ENCODE measurements at regions not wholly inside any gene's neighbourhood (a gene's known extent, or its start where the extent isn't known, plus 50 kb on each side); places are given as distances from the start of the nearest gene placed in this dataset.

DNA sequence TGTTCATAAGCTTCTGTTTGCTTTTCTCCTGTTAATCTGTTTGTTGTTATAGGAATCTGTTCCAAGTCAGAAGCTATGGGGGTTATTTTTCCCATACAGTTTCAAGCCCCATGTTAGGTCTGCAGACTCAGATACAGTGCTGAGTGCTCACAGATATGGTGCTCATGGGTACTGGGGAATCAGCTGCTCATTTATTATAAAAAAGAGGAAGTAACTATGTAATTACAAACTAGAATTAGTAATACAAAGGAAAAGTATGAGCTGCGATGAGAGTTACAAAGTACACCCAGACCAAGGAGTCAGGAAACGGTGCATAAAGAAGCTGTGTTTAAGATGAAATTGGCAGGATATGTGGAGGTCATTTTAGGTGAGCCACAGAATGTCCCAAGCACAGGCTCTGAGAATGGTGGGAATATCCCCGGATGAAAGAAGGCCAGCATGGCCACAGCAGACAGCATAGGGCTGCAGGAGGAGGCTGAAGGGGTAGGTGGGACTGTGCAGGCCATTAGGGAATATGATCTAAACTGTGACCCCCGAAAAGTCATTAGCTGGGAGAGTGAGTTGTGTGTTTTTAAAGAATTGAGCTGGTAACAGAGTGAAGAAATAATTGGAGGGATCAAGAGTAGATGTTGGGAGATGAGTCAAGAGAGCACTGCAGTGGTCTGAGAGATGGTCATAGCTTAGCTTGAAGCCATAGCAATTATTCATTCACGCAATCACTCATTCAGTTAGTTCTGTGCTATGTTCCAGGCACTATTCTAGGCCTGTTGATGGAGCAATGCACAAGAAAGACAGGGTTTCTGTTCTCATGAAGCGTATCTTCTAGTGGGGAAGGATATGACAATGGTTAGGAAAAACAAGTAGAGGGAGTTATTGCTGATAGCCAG lies 177.4 kb upstream of the UBL3 start:
- peak; percentile 42 for DNase-seq

- DNase-seq = no peak
Measured at GRCh38 chr13:30026909-30027308, 176.5 kb upstream of the UBL3 start.

DNA sequence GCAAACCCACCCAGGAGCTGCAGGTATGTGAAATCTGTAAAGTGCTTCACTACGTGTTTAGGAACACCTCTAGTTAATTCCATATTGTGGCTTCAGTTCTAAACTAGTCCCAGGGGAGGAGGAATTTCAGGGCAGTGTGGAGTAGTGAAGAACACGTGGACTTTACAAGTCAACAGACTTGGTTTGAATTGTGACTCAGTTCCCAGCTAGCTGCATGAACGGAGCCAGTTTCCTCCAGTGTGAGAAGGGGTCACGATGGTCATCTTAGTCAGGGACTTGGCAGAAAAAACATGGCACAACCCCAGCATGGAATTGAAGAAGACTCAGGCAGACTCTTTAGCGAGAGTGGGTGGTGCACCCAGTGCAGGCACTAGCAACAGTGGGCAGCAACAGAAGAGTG lies 175.7 kb upstream of the UBL3 start:
- no peak for DNase-seq

DNA sequence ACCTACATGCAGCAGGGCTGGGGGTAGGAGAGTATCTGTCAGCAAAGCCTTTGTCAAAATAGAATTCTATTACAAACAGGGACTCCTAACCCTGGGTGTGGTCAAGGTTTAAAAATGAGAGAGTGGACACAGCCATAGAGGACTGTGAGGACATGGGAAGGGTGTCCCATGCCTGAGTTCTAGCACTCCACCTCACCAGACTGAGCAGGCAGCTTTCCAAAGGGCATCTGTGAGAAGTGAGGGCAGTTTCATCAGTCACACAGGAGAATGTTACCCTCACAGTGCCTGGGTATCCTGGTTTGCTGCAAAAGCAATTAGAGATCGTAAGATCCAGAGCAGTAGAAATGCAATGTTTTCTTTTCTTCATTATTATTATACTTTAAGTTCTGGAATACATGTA lies 174.9 kb upstream of the UBL3 start:
- DNase-seq = no peak

DNA sequence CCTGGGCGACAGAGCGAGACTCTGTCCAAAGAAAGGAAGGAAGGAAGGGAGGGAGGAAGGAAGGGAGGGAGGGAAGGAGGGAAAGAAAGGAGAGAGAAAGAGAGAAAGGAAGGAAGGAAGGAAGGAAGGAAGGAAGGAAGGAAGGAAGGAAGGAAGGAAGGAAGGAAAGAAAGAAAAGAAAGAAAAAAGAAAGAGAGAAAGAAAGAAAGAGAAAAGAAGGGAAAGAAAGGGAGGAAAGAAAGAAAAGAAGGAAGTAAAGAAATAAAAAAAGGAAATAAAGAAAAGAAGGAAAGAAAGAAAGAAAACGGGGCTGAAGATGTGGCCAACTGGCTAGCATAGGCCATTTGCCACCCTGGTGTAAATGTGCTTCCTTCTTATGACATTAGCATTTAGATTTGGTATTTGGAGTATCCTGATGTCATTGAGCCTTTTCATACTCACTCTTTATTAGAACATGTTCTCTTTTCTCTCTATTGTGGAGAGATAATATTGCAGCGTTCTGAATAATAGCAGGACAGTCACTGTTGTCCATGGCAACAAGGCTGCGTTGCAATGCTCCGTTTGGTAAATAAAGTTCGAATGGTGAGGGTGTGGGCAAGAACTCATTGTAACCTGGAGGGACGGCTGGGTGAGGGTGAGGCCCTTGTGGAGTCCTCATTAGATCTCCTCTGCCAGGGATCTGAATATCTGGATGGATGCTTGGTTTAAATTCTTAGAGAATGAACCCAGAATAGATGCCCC lies 173.9 kb upstream of the UBL3 start:
- DNase-seq = no peak

- DNase-seq = no peak
Measured at GRCh38 chr13:30023196-30023895, 172.9 kb upstream of the UBL3 start.

DNA sequence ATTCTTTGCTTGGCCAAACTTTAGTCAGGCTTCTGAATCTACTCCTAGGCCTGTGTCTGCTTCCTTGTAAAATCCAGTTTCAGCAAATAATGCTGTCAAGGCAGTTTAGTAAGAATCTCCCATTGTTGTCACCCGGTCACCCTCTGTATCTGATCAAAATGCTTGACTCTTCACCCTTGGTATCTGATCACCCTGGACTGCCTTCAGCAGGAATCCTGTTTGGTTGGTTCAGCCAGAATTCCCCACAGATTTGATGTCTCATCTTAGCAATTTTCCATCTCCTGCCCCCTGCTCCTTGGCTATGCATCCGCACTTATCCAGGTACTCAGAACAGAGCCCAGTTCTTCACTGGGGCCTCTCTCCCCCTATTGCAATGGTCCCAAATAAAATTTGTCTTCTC lies 172.4 kb upstream of the UBL3 start:
- no peak for DNase-seq

- DNase-seq = no peak
Measured at GRCh38 chr13:30022256-30022655, 171.8 kb upstream of the UBL3 start.

DNA sequence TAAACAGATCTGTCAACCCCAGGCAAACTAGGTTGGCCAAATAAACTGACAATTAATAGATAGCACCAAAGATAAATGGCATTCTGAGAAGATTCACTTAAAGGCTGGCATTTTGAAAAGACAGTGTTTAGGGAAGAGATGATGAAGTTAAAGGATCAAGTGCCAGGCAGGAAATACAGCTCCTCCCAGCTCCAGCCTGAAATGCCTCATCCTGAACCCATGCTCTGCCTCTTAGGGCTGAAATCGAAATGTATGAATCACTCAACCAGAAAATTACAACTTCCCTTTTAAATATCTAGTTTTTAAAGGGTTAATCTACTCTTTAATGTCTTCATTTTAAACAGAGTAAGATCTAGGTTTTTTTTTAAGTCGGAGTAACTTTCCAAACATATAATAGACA lies 171.2 kb upstream of the UBL3 start:
- no peak for DNase-seq

GRCh38 chr13:30020726-30021312 lies 170.4 kb upstream of the UBL3 start:
- DNase-seq = no peak

DNA sequence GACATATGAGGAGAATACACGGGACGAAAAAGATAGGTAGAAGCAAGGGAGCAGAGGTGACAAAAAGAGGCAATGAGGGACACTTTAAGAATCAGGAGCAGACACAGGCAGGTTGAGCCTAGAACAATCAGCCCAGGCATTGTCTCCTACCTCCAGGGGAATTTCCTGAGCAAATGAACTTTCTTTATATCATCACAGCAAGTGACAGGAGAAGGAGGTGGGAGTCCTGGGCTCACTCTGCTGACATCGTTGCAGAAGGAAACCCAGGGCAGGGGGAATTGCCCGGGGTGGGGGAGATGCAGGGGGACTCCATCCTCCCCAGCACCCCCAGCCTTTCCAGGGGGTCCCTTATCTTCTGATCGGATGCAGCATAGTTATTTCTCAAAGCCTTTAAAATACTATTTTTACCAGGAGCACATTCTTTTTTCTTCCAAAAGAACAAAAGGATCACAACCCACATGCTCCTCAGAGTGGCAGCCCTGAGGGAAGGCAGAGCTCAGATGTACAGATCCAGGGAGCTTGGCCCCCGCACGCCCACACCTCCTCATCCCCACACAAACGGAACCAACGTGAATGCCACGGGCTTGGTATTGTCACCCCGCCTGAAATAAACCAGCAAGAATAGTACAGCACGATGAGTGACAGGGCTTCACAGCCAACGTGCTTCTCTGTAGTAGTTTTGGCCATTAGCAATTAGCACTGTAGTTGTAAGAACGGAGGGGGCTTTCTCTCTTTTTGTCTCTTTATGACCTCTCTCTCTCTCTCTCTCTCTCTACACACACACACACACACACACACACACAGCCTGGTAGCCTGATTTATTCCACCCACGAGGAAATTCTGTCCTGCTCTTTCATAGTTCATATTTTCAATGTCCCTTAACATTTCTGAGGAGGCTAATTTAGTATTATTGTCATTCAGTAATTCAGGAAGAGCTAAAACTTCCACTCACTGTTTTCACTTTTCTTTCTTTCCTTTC lies 169.5 kb upstream of the UBL3 start:
- DNase-seq = no peak

- no peak for DNase-seq
Measured at GRCh38 chr13:30017880-30018279, 167.5 kb upstream of the UBL3 start.

DNA sequence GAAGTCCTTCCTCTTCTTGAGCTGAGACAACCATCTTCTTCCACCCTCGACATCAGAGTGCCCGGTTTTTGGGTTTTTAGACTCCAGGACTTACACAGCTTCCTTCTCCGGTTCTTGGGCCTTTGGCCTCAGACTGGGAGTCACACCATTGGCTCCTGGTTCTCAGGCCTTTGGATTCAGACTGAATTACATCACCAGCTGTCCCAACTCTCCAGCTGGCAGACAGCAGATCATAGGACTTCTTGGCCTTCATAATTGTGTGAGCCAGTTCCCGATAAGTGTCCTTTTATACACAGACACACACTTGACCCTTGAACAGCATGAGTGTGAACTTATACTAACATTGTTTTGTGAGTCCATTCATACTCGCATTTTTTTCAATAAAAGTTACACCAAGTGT lies 166.0 kb upstream of the UBL3 start:
- no peak for DNase-seq

DNA sequence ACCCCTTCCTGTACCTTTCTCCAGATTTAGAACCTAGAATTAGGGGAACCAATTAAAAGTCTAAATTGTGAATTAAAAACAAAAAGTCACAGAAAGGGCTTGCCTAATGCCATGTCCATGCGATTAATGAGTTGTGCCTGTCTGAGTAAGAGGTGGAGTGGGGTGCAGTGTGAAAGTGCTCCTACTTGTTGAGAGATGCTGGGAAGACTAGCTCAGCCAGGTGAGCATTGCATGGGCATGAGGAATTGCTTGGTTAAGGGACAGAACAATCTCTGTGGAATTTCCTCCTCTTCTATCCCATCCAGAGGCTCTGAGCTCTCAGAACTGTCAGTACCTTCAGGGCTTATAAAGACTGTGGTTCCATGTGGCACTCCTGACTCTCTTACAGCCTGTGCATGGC lies 159.0 kb upstream of the UBL3 start:
- no peak for DNase-seq

- DNase-seq = peak; percentile 35
Measured at GRCh38 chr13:30006246-30006645, 155.8 kb upstream of the UBL3 start.

GRCh38 chr13:30004204-30004603 lies 153.8 kb upstream of the UBL3 start:
- peak; percentile 33 for DNase-seq

DNA sequence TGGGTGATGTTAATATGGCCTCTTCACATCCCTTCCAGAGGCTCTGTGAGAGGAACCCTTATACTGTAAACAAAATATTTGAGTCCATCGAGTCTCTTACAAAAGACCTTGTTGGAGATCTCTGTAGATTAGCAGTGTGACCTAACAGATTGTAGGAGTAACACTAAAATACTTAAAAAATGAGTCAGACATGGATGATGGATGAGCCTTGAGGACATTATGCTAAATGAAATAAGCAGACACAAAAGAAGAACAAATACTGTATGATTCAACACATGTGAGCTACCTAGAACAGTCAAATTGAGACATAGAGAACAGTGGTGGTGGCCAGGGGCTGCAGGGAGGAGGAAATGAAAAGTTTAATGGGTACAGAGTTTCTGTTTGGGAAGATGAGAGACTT lies 152.2 kb upstream of the UBL3 start:
- no peak for DNase-seq

DNA sequence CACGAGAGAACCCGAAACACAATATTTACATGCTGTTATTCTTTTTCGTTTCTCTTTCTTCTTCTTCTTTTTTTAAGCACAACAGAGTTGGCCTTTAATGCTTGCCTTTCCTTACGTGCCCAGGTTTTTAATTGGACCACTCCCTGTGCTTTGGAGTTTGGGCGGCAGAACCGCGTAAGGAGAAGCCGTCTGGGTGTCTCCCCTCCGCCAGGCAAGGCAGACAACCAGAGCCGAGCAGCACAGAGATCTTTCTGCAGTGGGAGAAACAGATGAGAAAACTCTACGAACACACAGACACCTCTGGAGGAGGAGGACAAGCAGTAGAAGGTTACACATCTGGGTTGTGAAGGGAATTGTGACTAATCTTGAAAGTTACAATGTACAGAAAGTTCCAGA lies 150.0 kb upstream of the UBL3 start:
- no peak for DNase-seq

GRCh38 chr13:29999492-30000369 lies 149.3 kb upstream of the UBL3 start:
- no peak for DNase-seq

GRCh38 chr13:29996316-29996715 lies 145.9 kb upstream of the UBL3 start:
- no peak for DNase-seq

Measured in hematopoietic multipotent progenitor cell treated with erythropoietin and hydrocortisone succinate and interleukin-3 and kit ligand, for 4 days (in vitro differentiated cells).